Sciatic nerve (tissue), 2 donors: ENCODE measurements at regions not wholly inside any gene's neighbourhood (a gene's known extent, or its start where the extent isn't known, plus 50 kb on each side); places are given as distances from the start of the nearest gene placed in this dataset.

Experiments used
- ATAC-seq: fragments of 200-7000 bp; cut with Tn5 transposase; one replicate; pipeline ENCODE4 v1.9.1; 2020; ENCODE audit warnings: mild to moderate bottlenecking, moderate library complexity
- DNase-seq: peaks from one replicate; pipeline ENCODE4 v3.0.0-alpha.2; 2020; ENCODE audit warnings: low spot score
- intact Hi-C: fragments of 100-400 bp; cut with DNase I; formaldehyde crosslinking; loops from one replicate; pipeline ENCODE4 v1.14.2; 2022
- donor health status: DM: no; HTN: no; CAD: no.
- donor health status: DM: no; HTN: no; CAD: no.

- ATAC-seq (peak; percentile 92), DNase-seq (peak; percentile 89)
- intact Hi-C loops: no loop called here
Observed at GRCh38 chrX:67780694-67781109, 236.9 kb downstream of the AR start.

GRCh38 chrX:67781132-67781531 is 237.3 kb downstream of the AR start:
- ATAC-seq (peak; percentile 70), DNase-seq (no peak)
- intact Hi-C loops: no loop called here

GRCh38 chrX:67784712-67785111 is 240.9 kb downstream of the AR start:
- intact Hi-C loops: no loop called here
- no peak for ATAC-seq
- no peak for DNase-seq

DNA sequence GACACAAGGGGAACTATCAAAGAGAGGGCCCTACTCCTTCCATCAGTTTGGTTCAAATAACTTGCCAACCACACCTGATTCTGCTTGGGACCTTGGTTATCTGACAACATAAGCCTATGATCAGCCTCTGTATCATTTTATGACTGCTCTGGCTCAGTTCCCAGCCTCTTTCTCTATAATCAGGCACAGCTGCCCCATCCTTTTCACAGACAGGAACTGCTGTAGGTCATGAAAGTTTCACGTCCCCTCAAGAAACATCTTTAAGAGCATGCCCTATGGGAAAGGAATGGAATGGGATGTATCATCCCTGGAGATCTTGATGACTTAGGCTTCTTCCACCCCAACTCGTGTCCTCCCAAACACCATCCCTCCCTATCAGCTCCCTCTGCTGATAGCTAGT is 243.4 kb downstream of the AR start:
- intact Hi-C loops: no loop called here
- DNase-seq (no peak), ATAC-seq (no peak)

DNA sequence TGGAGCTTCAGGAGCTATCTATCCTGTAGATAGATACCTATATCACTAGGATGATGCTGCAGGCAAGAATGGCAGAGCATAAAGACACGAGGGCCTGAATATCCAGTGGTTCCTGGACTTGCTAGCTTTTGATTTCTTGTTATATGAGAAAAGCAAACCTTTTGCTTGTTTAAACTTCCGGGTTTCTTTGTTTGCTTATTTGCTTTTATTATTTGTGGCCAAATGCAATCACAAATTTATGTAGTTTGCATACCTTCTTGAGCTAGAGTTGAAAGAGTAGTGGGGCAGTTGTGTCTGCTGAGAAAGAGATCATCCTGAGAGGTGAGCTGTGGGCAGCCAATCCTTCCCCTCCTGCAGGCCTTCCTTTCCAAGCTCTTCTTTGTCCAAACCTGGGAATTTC is 245.7 kb downstream of the AR start:
- ATAC-seq (no peak), DNase-seq (no peak)
- intact Hi-C loops: no loop called here
